ENCODE measurements at regions not wholly inside any gene's neighbourhood (a gene's known extent, or its start where the extent isn't known, plus 50 kb on each side); places are given as distances from the start of the nearest gene placed in this dataset.

GRCh38 chr12:107474639-107475539 lies 210.7 kb upstream of the PWP1 start:
- no peak for TF ChIP-seq CTCF (IDR thresholded peaks at IDR 0.05)
- TF ChIP-seq POLR2A (IDR thresholded peaks at IDR 0.05) = no peak

Data from testis (tissue), 2 donors.